RWPE2 (cell line): ENCODE measurements at regions not wholly inside any gene's neighbourhood (a gene's known extent, or its start where the extent isn't known, plus 50 kb on each side); places are given as distances from the start of the nearest gene placed in this dataset.

Experiments used
- ATAC-seq: fragments of 200-7000 bp; cut with Tn5 transposase; 3 replicates; pipeline ENCODE4 v1.9.1; 2021; ENCODE audit warnings: low read depth
- DNase-seq: peaks from one replicate; pipeline ENCODE4 v3.0.0-alpha.2; 2020; ENCODE audit warnings: low spot score
- H3K27ac ChIP-seq: fragments of 450-650 bp; 2 replicates; pipeline ENCODE4 v1.5.1; 2017; ENCODE audit warnings: mild to moderate bottlenecking; ENCODE audit not compliant: poor library complexity, severe bottlenecking
- H3K27me3 ChIP-seq: fragments of 250-450 bp; sonication (Bioruptor Pico); 2 replicates; pipeline ENCODE4 v1.5.1; 2021; ENCODE audit warnings: mild to moderate bottlenecking, moderate library complexity; ENCODE audit not compliant: insufficient read depth, poor library complexity, severe bottlenecking
- H3K36me3 ChIP-seq: fragments of 250-450 bp; sonication (Bioruptor Pico); 2 replicates; pipeline ENCODE4 v1.5.1; 2020; ENCODE audit warnings: low read depth, mild to moderate bottlenecking, moderate library complexity
- H3K4me1 ChIP-seq: fragments of 250-450 bp; sonication (Bioruptor Pico); 2 replicates; pipeline ENCODE4 v1.5.1; 2021; ENCODE audit warnings: mild to moderate bottlenecking, moderate library complexity; ENCODE audit not compliant: insufficient read depth, poor library complexity, severe bottlenecking
- H3K4me3 ChIP-seq: fragments of 250-450 bp; sonication (Bioruptor Pico); 2 replicates; pipeline ENCODE4 v1.5.1; 2021; ENCODE audit warnings: mild to moderate bottlenecking, moderate library complexity; ENCODE audit not compliant: severe bottlenecking
- H3K9me3 ChIP-seq: fragments of 250-450 bp; sonication (Bioruptor Pico); 2 replicates; pipeline ENCODE4 v1.5.1; 2021; ENCODE audit warnings: mild to moderate bottlenecking, moderate library complexity; ENCODE audit not compliant: severe bottlenecking
- TF ChIP-seq, protein P1 (sequence below): fragments of 450-650 bp; IDR thresholded peaks from one replicate; pipeline ENCODE4 v1.5.1; 2017; ENCODE audit warnings: mild to moderate bottlenecking, moderate library complexity; ENCODE audit not compliant: poor library complexity, severe bottlenecking

DNA sequence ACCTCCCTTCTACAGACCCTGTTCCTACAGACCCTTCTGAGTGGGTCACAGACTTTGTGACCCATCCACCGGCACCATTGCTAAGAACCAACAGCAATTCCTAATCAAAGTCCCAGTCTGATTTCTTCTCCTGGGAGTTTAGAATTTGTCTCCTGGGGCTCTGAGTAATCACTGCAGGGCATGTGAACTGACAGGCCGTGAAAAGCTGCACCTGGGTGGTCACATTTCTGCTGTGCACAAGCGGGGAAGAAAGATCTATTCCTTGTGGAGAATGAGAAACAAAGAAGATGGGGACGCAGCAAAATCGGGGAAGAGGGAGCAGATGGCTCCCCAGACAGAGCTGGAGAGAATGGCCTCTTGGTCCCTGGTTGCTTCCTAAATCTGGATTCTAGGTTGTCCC is 151.0 kb downstream of the ARL4C start:
- ATAC-seq (no peak), DNase-seq (no peak)
- Histone ChIP-seq H3K27ac (no peak overlapping the region), H3K27me3 (no peaks in the 10 kb centered on the region), H3K4me3 (no peak overlapping the region), H3K4me1 (no peaks in the 10 kb centered on the region), H3K36me3 (no peaks in the 10 kb centered on the region), H3K9me3 (no peaks in the 10 kb centered on the region)
- TF ChIP-seq, protein P1, sequence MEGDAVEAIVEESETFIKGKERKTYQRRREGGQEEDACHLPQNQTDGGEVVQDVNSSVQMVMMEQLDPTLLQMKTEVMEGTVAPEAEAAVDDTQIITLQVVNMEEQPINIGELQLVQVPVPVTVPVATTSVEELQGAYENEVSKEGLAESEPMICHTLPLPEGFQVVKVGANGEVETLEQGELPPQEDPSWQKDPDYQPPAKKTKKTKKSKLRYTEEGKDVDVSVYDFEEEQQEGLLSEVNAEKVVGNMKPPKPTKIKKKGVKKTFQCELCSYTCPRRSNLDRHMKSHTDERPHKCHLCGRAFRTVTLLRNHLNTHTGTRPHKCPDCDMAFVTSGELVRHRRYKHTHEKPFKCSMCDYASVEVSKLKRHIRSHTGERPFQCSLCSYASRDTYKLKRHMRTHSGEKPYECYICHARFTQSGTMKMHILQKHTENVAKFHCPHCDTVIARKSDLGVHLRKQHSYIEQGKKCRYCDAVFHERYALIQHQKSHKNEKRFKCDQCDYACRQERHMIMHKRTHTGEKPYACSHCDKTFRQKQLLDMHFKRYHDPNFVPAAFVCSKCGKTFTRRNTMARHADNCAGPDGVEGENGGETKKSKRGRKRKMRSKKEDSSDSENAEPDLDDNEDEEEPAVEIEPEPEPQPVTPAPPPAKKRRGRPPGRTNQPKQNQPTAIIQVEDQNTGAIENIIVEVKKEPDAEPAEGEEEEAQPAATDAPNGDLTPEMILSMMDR, result no peak

DNA sequence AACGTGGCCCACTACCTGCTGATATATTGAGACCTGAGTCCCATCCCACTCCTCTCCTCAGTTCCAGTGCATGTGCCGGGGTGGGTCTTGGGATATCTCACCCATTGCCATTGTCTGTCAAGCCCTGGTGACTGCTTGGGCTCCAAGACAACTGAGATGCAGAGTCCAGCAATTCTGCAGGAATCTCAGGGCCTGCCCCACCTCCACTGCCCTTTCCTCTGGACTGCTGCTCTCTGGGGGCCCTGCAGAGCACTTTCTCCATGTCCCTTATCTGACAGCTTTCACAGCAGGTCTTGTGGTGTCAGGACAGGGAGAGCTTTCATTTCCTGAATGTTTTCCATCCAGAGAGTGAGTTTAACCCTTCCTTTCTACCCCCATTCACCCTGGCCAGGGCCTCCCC is 152.9 kb downstream of the ARL4C start:
- Histone ChIP-seq H3K27ac (no peak overlapping the region), H3K36me3 (no peaks in the 10 kb centered on the region), H3K4me3 (no peak overlapping the region), H3K9me3 (no peaks in the 10 kb centered on the region), H3K4me1 (no peaks in the 10 kb centered on the region), H3K27me3 (no peaks in the 10 kb centered on the region)
- TF ChIP-seq, protein P1, result no peak
- DNase-seq (no peak), ATAC-seq (no peak)

DNA sequence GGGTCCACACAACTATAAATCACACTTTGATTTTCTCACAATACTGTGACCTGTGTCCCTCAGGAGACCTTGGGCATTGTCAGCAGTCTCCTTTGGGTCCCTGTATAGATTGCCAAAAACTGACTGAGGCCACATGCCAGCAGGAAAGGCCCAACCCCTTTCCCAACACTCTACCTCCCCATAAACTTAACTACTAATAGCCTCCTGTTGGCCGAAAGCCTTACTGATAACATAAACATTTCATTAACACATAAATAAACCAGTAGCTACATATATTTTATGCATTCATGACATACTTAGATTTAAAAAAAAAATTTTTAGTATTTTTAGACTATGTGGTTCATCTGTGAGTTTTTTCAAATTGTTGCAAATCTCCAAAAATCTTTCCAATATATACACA is 153.5 kb downstream of the ARL4C start:
- ATAC-seq (no peak), DNase-seq (no peak)
- no peaks in the 10 kb centered on the region for H3K9me3 ChIP-seq
- no peaks in the 10 kb centered on the region for H3K27me3 ChIP-seq
- TF ChIP-seq, protein P1, result no peak
- no peak overlapping the region for H3K4me3 ChIP-seq
- H3K27ac ChIP-seq, result no peak overlapping the region
- no peaks in the 10 kb centered on the region for H3K4me1 ChIP-seq
- no peaks in the 10 kb centered on the region for H3K36me3 ChIP-seq

DNA sequence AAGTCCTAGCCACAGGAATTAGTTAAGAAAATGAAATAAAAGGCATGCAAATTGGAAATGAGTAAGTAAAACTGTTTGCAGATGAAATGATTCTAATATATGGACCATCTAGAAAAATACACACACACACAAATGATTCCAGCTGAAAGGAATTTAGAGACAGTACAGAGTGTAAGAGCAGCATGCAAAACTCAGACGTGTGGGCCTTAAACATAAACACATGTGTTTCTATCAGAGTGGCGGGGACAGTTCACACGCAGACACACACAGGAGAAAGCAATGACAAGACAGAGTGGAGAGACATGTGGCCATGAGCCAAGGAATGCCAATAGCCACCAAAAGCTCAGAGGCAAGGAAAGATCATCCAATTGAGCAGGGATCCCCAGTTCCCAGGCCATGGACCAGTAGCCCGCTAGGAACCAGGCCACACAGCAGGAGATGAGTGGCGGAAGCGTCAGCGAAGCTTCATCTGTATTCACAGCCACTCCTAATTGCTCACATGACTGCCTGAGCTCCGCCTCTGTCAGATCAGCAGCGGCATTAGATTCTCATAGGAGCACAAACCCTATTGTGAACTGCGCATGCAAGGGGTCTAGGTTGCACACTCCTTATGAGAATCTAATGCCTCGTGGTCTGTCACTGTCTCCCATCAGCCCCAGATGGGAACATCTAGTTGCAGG is 155.4 kb downstream of the ARL4C start:
- no peak overlapping the region for H3K27ac ChIP-seq
- no peaks in the 10 kb centered on the region for H3K4me1 ChIP-seq
- H3K27me3 ChIP-seq, result no peaks in the 10 kb centered on the region
- H3K36me3 ChIP-seq, result no peaks in the 10 kb centered on the region
- TF ChIP-seq, protein P1, result no peak
- DNase-seq (no peak), ATAC-seq (no peak)
- no peak overlapping the region for H3K4me3 ChIP-seq
- no peaks in the 10 kb centered on the region for H3K9me3 ChIP-seq

DNA sequence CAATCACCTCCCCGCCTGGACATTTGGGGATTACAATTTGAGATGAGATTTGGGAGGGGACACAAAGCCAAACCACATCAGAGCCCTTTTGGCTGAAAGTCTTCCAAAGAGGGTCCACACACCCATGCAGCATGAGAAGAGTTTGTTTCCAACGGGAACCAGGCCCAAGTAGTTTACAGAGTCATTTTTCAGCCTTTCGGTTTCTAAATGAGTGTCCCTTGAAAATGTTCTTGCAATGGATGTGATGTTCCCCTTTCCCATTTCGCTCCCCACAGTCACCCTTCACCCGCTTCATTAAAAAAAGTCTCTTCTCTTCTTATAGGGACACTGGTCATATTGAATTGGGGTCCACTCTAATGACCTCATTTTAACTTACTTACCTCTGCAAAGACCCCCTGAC is 157.4 kb downstream of the ARL4C start:
- Histone ChIP-seq H3K4me1 (no peaks in the 10 kb centered on the region), H3K9me3 (no peaks in the 10 kb centered on the region), H3K4me3 (no peak overlapping the region), H3K36me3 (no peaks in the 10 kb centered on the region), H3K27me3 (no peaks in the 10 kb centered on the region), H3K27ac (no peak overlapping the region)
- DNase-seq (no peak), ATAC-seq (no peak)
- TF ChIP-seq, protein P1, result no peak
